Glutamatergic neuron (in vitro differentiated cells): ENCODE measurements at regions not wholly inside any gene's neighbourhood (a gene's known extent, or its start where the extent isn't known, plus 50 kb on each side); places are given as distances from the start of the nearest gene placed in this dataset.

Experiments
- DNase-seq: peaks from one replicate; pipeline ENCODE4 v3.0.0; 2022
- H3K27ac Mint-ChIP-seq: one replicate; pipeline ENCODE4 v1.8.0; 2020; ENCODE audit warnings: mild to moderate bottlenecking, mixed read lengths, inconsistent platforms; ENCODE audit not compliant: unreplicated experiment
- H3K27me3 Mint-ChIP-seq: one replicate; pipeline ENCODE4 v1.8.0; 2020; ENCODE audit warnings: mild to moderate bottlenecking, moderate library complexity, mixed read lengths, inconsistent platforms; ENCODE audit not compliant: unreplicated experiment
- H3K36me3 Mint-ChIP-seq: one replicate; pipeline ENCODE4 v1.8.0; 2020; ENCODE audit warnings: mild to moderate bottlenecking, mixed read lengths, inconsistent platforms; ENCODE audit not compliant: unreplicated experiment
- H3K4me1 Mint-ChIP-seq: one replicate; pipeline ENCODE4 v1.8.0; 2020; ENCODE audit warnings: mild to moderate bottlenecking, low read depth, mixed read lengths, inconsistent platforms; ENCODE audit not compliant: unreplicated experiment
- H3K4me3 Mint-ChIP-seq: one replicate; pipeline ENCODE4 v1.8.0; 2020; ENCODE audit warnings: mild to moderate bottlenecking, mixed read lengths, inconsistent platforms; ENCODE audit not compliant: unreplicated experiment
- H3K9me3 Mint-ChIP-seq: one replicate; pipeline ENCODE4 v1.8.0; 2020; ENCODE audit warnings: mild to moderate bottlenecking, moderate library complexity, mixed read lengths, inconsistent platforms; ENCODE audit not compliant: unreplicated experiment
- CTCF ChIP-seq: fragments of 200-600 bp; sonication (generic); IDR thresholded peaks from one replicate; pipeline ENCODE4 v1.5.0; 2021; ENCODE audit not compliant: partially characterized antibody, unreplicated experiment

GRCh38 chr4:23972805-23973204 is 83.0 kb upstream of the PPARGC1A start:
- Mint-ChIP-seq H3K4me3 (no peak overlapping the region), H3K27ac (no peak overlapping the region), H3K27me3 (peaks cover 2% of the 10 kb centered on the region), H3K4me1 (peaks cover 8% of the 10 kb centered on the region), H3K36me3 (no peaks in the 10 kb centered on the region), H3K9me3 (no peaks in the 10 kb centered on the region)
- TF ChIP-seq CTCF, result no peak
- DNase-seq, result no peak

- H3K27ac Mint-ChIP-seq, result no peak overlapping the region
- peaks cover 2% of the 10 kb centered on the region for H3K27me3 Mint-ChIP-seq
- peaks cover 8% of the 10 kb centered on the region for H3K4me1 Mint-ChIP-seq
- DNase-seq, result no peak
- no peaks in the 10 kb centered on the region for H3K36me3 Mint-ChIP-seq
- peaks cover 1% of the 10 kb centered on the region for H3K9me3 Mint-ChIP-seq
- TF ChIP-seq CTCF, result no peak
- H3K4me3 Mint-ChIP-seq, result no peak overlapping the region
Measured at GRCh38 chr4:23972187-23972586, 82.3 kb upstream of the PPARGC1A start.

GRCh38 chr4:23970201-23970850 is 80.5 kb upstream of the PPARGC1A start:
- H3K36me3 Mint-ChIP-seq, result no peaks in the 10 kb centered on the region
- H3K27ac Mint-ChIP-seq, result no peak overlapping the region
- no peak overlapping the region for H3K4me3 Mint-ChIP-seq
- peaks cover 2% of the 10 kb centered on the region for H3K27me3 Mint-ChIP-seq
- no peak for TF ChIP-seq CTCF
- H3K4me1 Mint-ChIP-seq, result peaks cover 8% of the 10 kb centered on the region
- peaks cover 1% of the 10 kb centered on the region for H3K9me3 Mint-ChIP-seq
- DNase-seq, result no peak

GRCh38 chr4:23969635-23970145 is 79.8 kb upstream of the PPARGC1A start:
- Mint-ChIP-seq H3K27me3 (peaks cover 2% of the 10 kb centered on the region), H3K4me1 (peaks cover 8% of the 10 kb centered on the region), H3K9me3 (peaks cover 1% of the 10 kb centered on the region), H3K27ac (no peak overlapping the region), H3K4me3 (no peak overlapping the region), H3K36me3 (no peaks in the 10 kb centered on the region)
- no peak for TF ChIP-seq CTCF
- DNase-seq, result no peak

GRCh38 chr4:23967281-23967680 is 77.4 kb upstream of the PPARGC1A start:
- H3K4me3 Mint-ChIP-seq, result no peak overlapping the region
- peaks cover 2% of the 10 kb centered on the region for H3K27me3 Mint-ChIP-seq
- H3K27ac Mint-ChIP-seq, result no peak overlapping the region
- no peak for DNase-seq
- peaks cover 1% of the 10 kb centered on the region for H3K9me3 Mint-ChIP-seq
- no peak for TF ChIP-seq CTCF
- peaks cover 5% of the 10 kb centered on the region for H3K36me3 Mint-ChIP-seq
- H3K4me1 Mint-ChIP-seq, result peaks cover 3% of the 10 kb centered on the region
